Stimulated activated CD4-positive, alpha-beta T cell treated with anti-CD3 and anti-CD28 coated beads, Interleukin-15, amount 100 ng/mL, for 24 hours (primary cell): ENCODE measurements at regions not wholly inside any gene's neighbourhood (a gene's known extent, or its start where the extent isn't known, plus 50 kb on each side); places are given as distances from the start of the nearest gene placed in this dataset.
"Not testable (repeated sequence)": the region's sequence is repeated elsewhere in the genome, so short reads cannot be mapped to it uniquely, and the experiment has no call there.

Source experiments
- DNase-seq: peaks from one replicate; pipeline ENCODE4 v3.0.0-alpha.2; 2020

GRCh38 chr9:7456793-7457530 is 342.6 kb downstream of the DMAC1 start:
- no peak for DNase-seq

- DNase-seq, result no peak
These were observed 343.2 kb downstream of the DMAC1 start for GRCh38 chr9:7456377-7456776.

- no peak for DNase-seq
These were observed 345.0 kb downstream of the DMAC1 start for GRCh38 chr9:7454624-7455023.

GRCh38 chr9:7452378-7452777 is 347.2 kb downstream of the DMAC1 start:
- DNase-seq, result no peak

GRCh38 chr9:7451062-7451461 is 348.5 kb downstream of the DMAC1 start:
- DNase-seq, result no peak

- no peak for DNase-seq
These were observed 356.0 kb downstream of the DMAC1 start for GRCh38 chr9:7443541-7443940.

GRCh38 chr9:7439355-7439995 is 360.1 kb downstream of the DMAC1 start:
- no peak for DNase-seq

GRCh38 chr9:7436754-7437153 is 362.8 kb downstream of the DMAC1 start:
- DNase-seq, result no peak

GRCh38 chr9:7433508-7434292 is 365.9 kb downstream of the DMAC1 start:
- no peak for DNase-seq

GRCh38 chr9:7432989-7433388 is 366.6 kb downstream of the DMAC1 start:
- DNase-seq, result no peak

- not testable (repeated sequence) for DNase-seq
These were observed 382.2 kb downstream of the DMAC1 start for GRCh38 chr9:7417397-7417796.

GRCh38 chr9:7415836-7416235 is 383.7 kb downstream of the DMAC1 start:
- DNase-seq, result no peak

GRCh38 chr9:7408845-7409244 is 390.7 kb downstream of the DMAC1 start:
- no peak for DNase-seq

GRCh38 chr9:7407246-7407645 is 392.3 kb downstream of the DMAC1 start:
- DNase-seq, result no peak

GRCh38 chr9:7405924-7406604 is 393.5 kb downstream of the DMAC1 start:
- DNase-seq, result no peak

- no peak for DNase-seq
These were observed 395.6 kb downstream of the DMAC1 start for GRCh38 chr9:7403839-7404487.

GRCh38 chr9:7403028-7403389 is 396.6 kb downstream of the DMAC1 start:
- DNase-seq, result no peak

GRCh38 chr9:7402334-7403027 is 397.1 kb downstream of the DMAC1 start:
- DNase-seq, result no peak

- no peak for DNase-seq
These were observed 398.5 kb downstream of the DMAC1 start for GRCh38 chr9:7401116-7401515.

- no peak for DNase-seq
These were observed 405.4 kb downstream of the DMAC1 start for GRCh38 chr9:7394002-7394774.

GRCh38 chr9:7392148-7392547 is 407.4 kb downstream of the DMAC1 start:
- no peak for DNase-seq
